ENCODE measurements at regions not wholly inside any gene's neighbourhood (a gene's known extent, or its start where the extent isn't known, plus 50 kb on each side); places are given as distances from the start of the nearest gene placed in this dataset.

- 94% methylated on average over 2 of the region's 2 CpGs for WGBS
- Histone ChIP-seq H3K27me3 (ENCODE audit: insufficient read depth, low read length) (no peaks in the 10 kb centered on the region), H3K9me3 (ENCODE audit: insufficient read depth, low read depth, low read length) (peaks cover 16% of the 10 kb centered on the region), H3K4me1 (ENCODE audit: insufficient read depth, low read length) (no peaks in the 10 kb centered on the region; the same call in 1 of the 2 replicates), H3K27ac (ENCODE audit: low read depth, low read length) (no peak overlapping the region), H3K9ac (ENCODE audit: low read depth, low read length) (no peak overlapping the region), H3K4me3 (ENCODE audit: low read length) (no peak overlapping the region), H3K36me3 (ENCODE audit: insufficient read depth, low read length) (no peaks in the 10 kb centered on the region)
Observed at GRCh38 chr4:30395902-30396301, 324.3 kb upstream of the PCDH7 start.

- Histone ChIP-seq H3K27me3 (ENCODE audit: insufficient read depth, low read length) (no peaks in the 10 kb centered on the region), H3K36me3 (ENCODE audit: insufficient read depth, low read length) (no peaks in the 10 kb centered on the region), H3K27ac (ENCODE audit: low read depth, low read length) (no peak overlapping the region), H3K4me1 (ENCODE audit: insufficient read depth, low read length) (no peaks in the 10 kb centered on the region; the same call in 1 of the 2 replicates), H3K9me3 (ENCODE audit: insufficient read depth, low read depth, low read length) (peaks cover 16% of the 10 kb centered on the region), H3K4me3 (ENCODE audit: low read length) (no peak overlapping the region), H3K9ac (ENCODE audit: low read depth, low read length) (no peak overlapping the region)
- 78% methylated on average over 1 of the region's 2 CpGs for WGBS
Observed at GRCh38 chr4:30396772-30397475, 323.2 kb upstream of the PCDH7 start.

- Histone ChIP-seq H3K27me3 (ENCODE audit: insufficient read depth, low read length) (no peaks in the 10 kb centered on the region), H3K4me1 (ENCODE audit: insufficient read depth, low read length) (no peaks in the 10 kb centered on the region; the same call in 1 of the 2 replicates), H3K9ac (ENCODE audit: low read depth, low read length) (no peak overlapping the region), H3K4me3 (ENCODE audit: low read length) (no peak overlapping the region), H3K36me3 (ENCODE audit: insufficient read depth, low read length) (no peaks in the 10 kb centered on the region), H3K9me3 (ENCODE audit: insufficient read depth, low read depth, low read length) (no peaks in the 10 kb centered on the region), H3K27ac (ENCODE audit: low read depth, low read length) (no peak overlapping the region)
- WGBS: 90% methylated on average over 1 of the region's 1 CpG
Observed at GRCh38 chr4:30399476-30399875, 320.7 kb upstream of the PCDH7 start.

- Histone ChIP-seq H3K36me3 (ENCODE audit: insufficient read depth, low read length) (no peaks in the 10 kb centered on the region), H3K9me3 (ENCODE audit: insufficient read depth, low read depth, low read length) (no peaks in the 10 kb centered on the region), H3K4me3 (ENCODE audit: low read length) (no peak overlapping the region), H3K27ac (ENCODE audit: low read depth, low read length) (no peak overlapping the region), H3K4me1 (ENCODE audit: insufficient read depth, low read length) (no peaks in the 10 kb centered on the region; the same call in 1 of the 2 replicates), H3K27me3 (ENCODE audit: insufficient read depth, low read length) (no peaks in the 10 kb centered on the region), H3K9ac (ENCODE audit: low read depth, low read length) (no peak overlapping the region)
- 100% methylated on average over 2 of the region's 2 CpGs for whole genome bisulfite sequencing
Observed at GRCh38 chr4:30402276-30402675, 317.9 kb upstream of the PCDH7 start.

GRCh38 chr4:30413915-30414314 is 306.3 kb upstream of the PCDH7 start:
- Histone ChIP-seq H3K9ac (ENCODE audit: low read depth, low read length) (no peak overlapping the region), H3K27me3 (ENCODE audit: insufficient read depth, low read length) (no peaks in the 10 kb centered on the region), H3K9me3 (ENCODE audit: insufficient read depth, low read depth, low read length) (peaks cover 64% of the 10 kb centered on the region), H3K27ac (ENCODE audit: low read depth, low read length) (no peak overlapping the region), H3K36me3 (ENCODE audit: insufficient read depth, low read length) (no peaks in the 10 kb centered on the region), H3K4me3 (ENCODE audit: low read length) (no peak overlapping the region), H3K4me1 (ENCODE audit: insufficient read depth, low read length) (no peaks in the 10 kb centered on the region)

- Histone ChIP-seq H3K4me3 (ENCODE audit: low read length) (no peak overlapping the region), H3K36me3 (ENCODE audit: insufficient read depth, low read length) (no peaks in the 10 kb centered on the region), H3K27ac (ENCODE audit: low read depth, low read length) (no peak overlapping the region), H3K27me3 (ENCODE audit: insufficient read depth, low read length) (no peaks in the 10 kb centered on the region), H3K4me1 (ENCODE audit: insufficient read depth, low read length) (no peaks in the 10 kb centered on the region), H3K9me3 (ENCODE audit: insufficient read depth, low read depth, low read length) (peaks cover 70% of the 10 kb centered on the region), H3K9ac (ENCODE audit: low read depth, low read length) (no peak overlapping the region)
- 93% methylated on average over 3 of the region's 3 CpGs for WGBS
Observed at GRCh38 chr4:30416547-30416946, 303.6 kb upstream of the PCDH7 start.

- no peak overlapping the region for H3K27ac ChIP-seq (ENCODE audit: low read depth, low read length)
- H3K36me3 ChIP-seq (ENCODE audit: insufficient read depth, low read length): no peaks in the 10 kb centered on the region
- H3K4me1 ChIP-seq (ENCODE audit: insufficient read depth, low read length): no peaks in the 10 kb centered on the region
- H3K9me3 ChIP-seq (ENCODE audit: insufficient read depth, low read depth, low read length): no peaks in the 10 kb centered on the region
- no peak overlapping the region for H3K9ac ChIP-seq (ENCODE audit: low read depth, low read length)
- 98% methylated on average over 2 of the region's 2 CpGs for WGBS
- no peak overlapping the region for H3K4me3 ChIP-seq (ENCODE audit: low read length)
- no peaks in the 10 kb centered on the region for H3K27me3 ChIP-seq (ENCODE audit: insufficient read depth, low read length)
Observed at GRCh38 chr4:30427932-30428331, 292.2 kb upstream of the PCDH7 start.

- H3K27ac ChIP-seq (ENCODE audit: low read depth, low read length): no peak overlapping the region
- WGBS: 93% methylated on average over 5 of the region's 6 CpGs
Observed at GRCh38 chr4:30429813-30430761, 290.1 kb upstream of the PCDH7 start.

GRCh38 chr4:30434656-30435055 is 285.5 kb upstream of the PCDH7 start:
- WGBS: 48% methylated on average over 2 of the region's 2 CpGs
- Histone ChIP-seq H3K27me3 (ENCODE audit: insufficient read depth, low read length) (no peaks in the 10 kb centered on the region), H3K9me3 (ENCODE audit: insufficient read depth, low read depth, low read length) (no peaks in the 10 kb centered on the region), H3K4me1 (ENCODE audit: insufficient read depth, low read length) (no peaks in the 10 kb centered on the region), H3K4me3 (ENCODE audit: low read length) (no peak overlapping the region), H3K27ac (ENCODE audit: low read depth, low read length) (no peak overlapping the region), H3K36me3 (ENCODE audit: insufficient read depth, low read length) (no peaks in the 10 kb centered on the region), H3K9ac (ENCODE audit: low read depth, low read length) (no peak overlapping the region)

More at GRCh38 chr4:30429813-30430761, 290.1 kb upstream of the PCDH7 start:
- Histone ChIP-seq H3K4me1 (ENCODE audit: insufficient read depth, low read length) (no peaks in the 10 kb centered on the region), H3K36me3 (ENCODE audit: insufficient read depth, low read length) (no peaks in the 10 kb centered on the region), H3K9ac (ENCODE audit: low read depth, low read length) (no peak overlapping the region), H3K27me3 (ENCODE audit: insufficient read depth, low read length) (no peaks in the 10 kb centered on the region), H3K4me3 (ENCODE audit: low read length) (no peak overlapping the region), H3K9me3 (ENCODE audit: insufficient read depth, low read depth, low read length) (no peaks in the 10 kb centered on the region)

- WGBS: no CpG with 5 or more reads among the region's 1 CpG
- Histone ChIP-seq H3K27ac (ENCODE audit: low read depth, low read length) (no peak overlapping the region), H3K9ac (ENCODE audit: low read depth, low read length) (no peak overlapping the region), H3K36me3 (ENCODE audit: insufficient read depth, low read length) (no peaks in the 10 kb centered on the region), H3K4me3 (ENCODE audit: low read length) (no peak overlapping the region), H3K9me3 (ENCODE audit: insufficient read depth, low read depth, low read length) (no peaks in the 10 kb centered on the region), H3K27me3 (ENCODE audit: insufficient read depth, low read length) (no peaks in the 10 kb centered on the region), H3K4me1 (ENCODE audit: insufficient read depth, low read length) (no peaks in the 10 kb centered on the region)
Observed at GRCh38 chr4:30436394-30436793, 283.8 kb upstream of the PCDH7 start.

- no peaks in the 10 kb centered on the region; the same call in 1 of the 2 replicates for H3K4me1 ChIP-seq (ENCODE audit: insufficient read depth, low read length)
- H3K36me3 ChIP-seq (ENCODE audit: insufficient read depth, low read length): no peaks in the 10 kb centered on the region
- no peak overlapping the region for H3K4me3 ChIP-seq (ENCODE audit: low read length)
- 95% methylated on average over 3 of the region's 3 CpGs for WGBS
- H3K9me3 ChIP-seq (ENCODE audit: insufficient read depth, low read depth, low read length): no peaks in the 10 kb centered on the region
- no peak overlapping the region for H3K27ac ChIP-seq (ENCODE audit: low read depth, low read length)
- H3K9ac ChIP-seq (ENCODE audit: low read depth, low read length): no peak overlapping the region
- no peaks in the 10 kb centered on the region for H3K27me3 ChIP-seq (ENCODE audit: insufficient read depth, low read length)
Observed at GRCh38 chr4:30437316-30437715, 282.9 kb upstream of the PCDH7 start.
